GM12878 (cell line): ENCODE measurements at regions not wholly inside any gene's neighbourhood (a gene's known extent, or its start where the extent isn't known, plus 50 kb on each side); places are given as distances from the start of the nearest gene placed in this dataset.

ENCODE experiments used
- ATF2 ChIP-seq: IDR thresholded peaks from 2 replicates; pipeline ENCODE4 v1.6.1; 2012; ENCODE audit warnings: low read length, inconsistent platforms
- CBFB ChIP-seq: IDR thresholded peaks from 2 replicates; pipeline ENCODE4 v1.6.1; 2016; ENCODE audit warnings: antibody characterized with exemption, low read depth
- EP300 ChIP-seq, 2 experiments: fragments of 150-350 bp in 1 of 2; IDR thresholded peaks; 2 replicates each; pipeline ENCODE4 v1.6.1; 2011 to 2012; ENCODE audit warnings: low read depth in 2 of 2, low read length in 2 of 2, borderline replicate concordance in 1 of 2, improper control_type of control experiment in 1 of 2, inconsistent platforms in 1 of 2; ENCODE audit not compliant: control insufficient read depth in 1 of 2
- MEF2A ChIP-seq: IDR thresholded peaks from 2 replicates; pipeline ENCODE4 v1.6.1; 2011; ENCODE audit warnings: low read depth, mild to moderate bottlenecking, low read length, moderate library complexity; ENCODE audit not compliant: insufficient read depth
- SMAD5 ChIP-seq: IDR thresholded peaks from 2 replicates; pipeline ENCODE4 v1.6.1; 2016; ENCODE audit warnings: antibody characterized with exemption, low read depth
- TCF12 ChIP-seq: IDR thresholded peaks from 2 replicates; pipeline ENCODE4 v1.6.1; 2011; ENCODE audit warnings: low read depth, mild to moderate bottlenecking, low read length
- ZBTB40 ChIP-seq: fragments of 450-650 bp; IDR thresholded peaks from 2 replicates; pipeline ENCODE4 v1.6.1; 2016; ENCODE audit warnings: mild to moderate bottlenecking, moderate library complexity, borderline replicate concordance
- ZZZ3 ChIP-seq: IDR thresholded peaks from 2 replicates; pipeline ENCODE4 v1.6.1; 2011; ENCODE audit warnings: low read depth; ENCODE audit not compliant: control insufficient read depth, insufficient read length
- TF ChIP-seq, protein P1 (sequence below), 3 experiments: IDR thresholded peaks in 2 of 3; conservative IDR thresholded peaks in 1 of 3; 2 replicates each; pipeline ENCODE4 v1.5.1; 2011; ENCODE audit warnings: low read depth in 3 of 3, low read length in 3 of 3, mild to moderate bottlenecking in 3 of 3, control low read depth in 2 of 3, moderate library complexity in 2 of 3, inconsistent platforms in 1 of 3, mixed read lengths in 1 of 3; ENCODE audit not compliant: control insufficient read depth in 2 of 3, insufficient read depth in 1 of 3; ENCODE audit errors: extremely low read depth in 1 of 3

DNA sequence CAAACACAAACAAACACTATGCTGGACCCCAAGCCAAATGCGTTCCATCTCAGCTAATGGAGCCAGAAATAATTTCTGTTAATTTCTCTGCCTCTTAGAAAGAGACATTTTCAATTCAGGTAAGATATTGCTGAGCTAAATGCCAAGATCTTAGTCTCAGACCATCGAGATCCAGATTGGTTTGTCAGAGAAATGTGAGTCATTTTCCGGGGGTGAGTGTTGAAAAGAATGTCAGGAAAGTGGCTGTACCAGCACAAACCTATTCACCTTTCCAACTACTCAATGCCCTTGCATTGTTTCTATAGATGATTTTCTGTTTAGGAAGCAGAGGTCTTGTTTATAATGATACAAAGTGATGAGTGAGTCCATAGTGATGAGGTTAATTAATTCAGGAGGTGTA lies 266.8 kb upstream of the TSHZ3 start:
- TF ChIP-seq ATF2 (no peak), EP300 (IDR thresholded peaks at IDR 0.05; ENCODE audit: borderline replicate concordance in 1 of 2, control insufficient read depth in 1 of 2, low read depth in 2 of 2, low read length in 2 of 2) (no peak), ZZZ3 (no peak), SMAD5 (no peak), ZBTB40 (no peak), MEF2A (no peak), CBFB (no peak), TCF12 (no peak)
- TF ChIP-seq, protein P1, sequence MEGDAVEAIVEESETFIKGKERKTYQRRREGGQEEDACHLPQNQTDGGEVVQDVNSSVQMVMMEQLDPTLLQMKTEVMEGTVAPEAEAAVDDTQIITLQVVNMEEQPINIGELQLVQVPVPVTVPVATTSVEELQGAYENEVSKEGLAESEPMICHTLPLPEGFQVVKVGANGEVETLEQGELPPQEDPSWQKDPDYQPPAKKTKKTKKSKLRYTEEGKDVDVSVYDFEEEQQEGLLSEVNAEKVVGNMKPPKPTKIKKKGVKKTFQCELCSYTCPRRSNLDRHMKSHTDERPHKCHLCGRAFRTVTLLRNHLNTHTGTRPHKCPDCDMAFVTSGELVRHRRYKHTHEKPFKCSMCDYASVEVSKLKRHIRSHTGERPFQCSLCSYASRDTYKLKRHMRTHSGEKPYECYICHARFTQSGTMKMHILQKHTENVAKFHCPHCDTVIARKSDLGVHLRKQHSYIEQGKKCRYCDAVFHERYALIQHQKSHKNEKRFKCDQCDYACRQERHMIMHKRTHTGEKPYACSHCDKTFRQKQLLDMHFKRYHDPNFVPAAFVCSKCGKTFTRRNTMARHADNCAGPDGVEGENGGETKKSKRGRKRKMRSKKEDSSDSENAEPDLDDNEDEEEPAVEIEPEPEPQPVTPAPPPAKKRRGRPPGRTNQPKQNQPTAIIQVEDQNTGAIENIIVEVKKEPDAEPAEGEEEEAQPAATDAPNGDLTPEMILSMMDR (IDR thresholded peaks at IDR 0.05 in 2 of 3, conservative IDR thresholded peaks at IDR 0.05 in 1 of 3; ENCODE audit: control insufficient read depth in 2 of 3, extremely low read depth in 1 of 3, insufficient read depth in 1 of 3, low read depth in 3 of 3, low read length in 3 of 3), result no peak
